WTC11 (cell line): ENCODE measurements at regions not wholly inside any gene's neighbourhood (a gene's known extent, or its start where the extent isn't known, plus 50 kb on each side); places are given as distances from the start of the nearest gene placed in this dataset.

Source experiments
- ATAC-seq: fragments of 200-7000 bp; cut with Tn5 transposase; 2 replicates; pipeline ENCODE4 v1.10.0; 2021; ENCODE audit warnings: mild to moderate bottlenecking, moderate library complexity
- CTCF ChIA-PET: fragments of 300-600 bp; sonication (Branson Sonifier 250); formaldehyde crosslinking; loops from one replicate; lab custom pipeline; 2021; ENCODE audit warnings: antibody characterized with exemption; lab: Charles Lee
- POLR2A ChIA-PET: fragments of 350-600 bp; sonication (Branson Sonifier 250); formaldehyde crosslinking; loops from one replicate; lab custom pipeline; 2021; ENCODE audit warnings: antibody characterized with exemption; lab: Charles Lee
- DNase-seq: peaks from one replicate; pipeline ENCODE4 v3.0.0; 2021; ENCODE audit warnings: low spot score
- H3K27ac Mint-ChIP-seq: 2 replicates; pipeline ENCODE4 v1.8.0; 2021; ENCODE audit warnings: mixed read lengths
- H3K27me3 Mint-ChIP-seq: 2 replicates; pipeline ENCODE4 v1.8.0; 2021; ENCODE audit warnings: low read depth, mild to moderate bottlenecking, moderate library complexity, mixed read lengths
- H3K36me3 Mint-ChIP-seq: 2 replicates; pipeline ENCODE4 v1.8.0; 2021; ENCODE audit warnings: mixed read lengths
- H3K4me1 Mint-ChIP-seq: 2 replicates; pipeline ENCODE4 v1.8.0; 2022; ENCODE audit warnings: mixed read lengths
- H3K4me3 Mint-ChIP-seq: 2 replicates; pipeline ENCODE4 v1.8.0; 2021; ENCODE audit warnings: mild to moderate bottlenecking, moderate library complexity, mixed read lengths
- H3K9me3 Mint-ChIP-seq: 2 replicates; pipeline ENCODE4 v1.8.0; 2021; ENCODE audit warnings: mixed read lengths
- ATF3 ChIP-seq: sonication (generic); formaldehyde crosslinking; conservative IDR thresholded peaks from 2 replicates; pipeline ENCODE4 v1.8.1; 2022; ENCODE audit warnings: mild to moderate bottlenecking, missing genetic modification reagents
- CREB1 ChIP-seq: sonication (generic); formaldehyde crosslinking; IDR thresholded peaks from 2 replicates; pipeline ENCODE4 v1.8.0; 2023; ENCODE audit warnings: mild to moderate bottlenecking, missing genetic modification reagents
- CTCF ChIP-seq: fragments of 200-600 bp; IDR thresholded peaks from 2 replicates; pipeline ENCODE4 v1.8.0; 2022; ENCODE audit warnings: antibody characterized with exemption
- E2F5 ChIP-seq: sonication (generic); formaldehyde crosslinking; IDR thresholded peaks from 2 replicates; pipeline ENCODE4 v1.8.1; 2022; ENCODE audit warnings: mild to moderate bottlenecking, moderate library complexity, missing genetic modification reagents
- FOXJ3 ChIP-seq: sonication (generic); formaldehyde crosslinking; IDR thresholded peaks from 2 replicates; pipeline ENCODE4 v1.9.0; 2021; ENCODE audit warnings: missing genetic modification reagents, mild to moderate bottlenecking, borderline replicate concordance
- GTF2I ChIP-seq: fragments of 250-450 bp; sonication (Bioruptor Pico); conservative IDR thresholded peaks from 2 replicates; pipeline ENCODE4 v1.4.0; 2021; ENCODE audit warnings: mild to moderate bottlenecking
- NR1H2 ChIP-seq: sonication (generic); formaldehyde crosslinking; IDR thresholded peaks from 2 replicates; pipeline ENCODE4 v1.9.0; 2021; ENCODE audit warnings: mild to moderate bottlenecking, moderate library complexity, missing genetic modification reagents
- NR2C2 ChIP-seq: sonication (generic); formaldehyde crosslinking; IDR thresholded peaks from 2 replicates; pipeline ENCODE4 v1.8.0; 2022; ENCODE audit warnings: mild to moderate bottlenecking, missing genetic modification reagents
- NR3C1 ChIP-seq: sonication (generic); formaldehyde crosslinking; conservative IDR thresholded peaks from 2 replicates; pipeline ENCODE4 v1.8.1; 2023; ENCODE audit warnings: low read depth, mild to moderate bottlenecking, missing genetic modification reagents
- TCF7 ChIP-seq: sonication (generic); formaldehyde crosslinking; IDR thresholded peaks from 2 replicates; pipeline ENCODE4 v1.8.0; 2022; ENCODE audit warnings: mild to moderate bottlenecking, low read depth, missing genetic modification reagents, moderate library complexity
- TEAD4 ChIP-seq: sonication (generic); formaldehyde crosslinking; IDR thresholded peaks from 2 replicates; pipeline ENCODE4 v1.8.0; 2022; ENCODE audit warnings: mild to moderate bottlenecking, missing genetic modification reagents
- ZMAT4 ChIP-seq: fragments of 250-450 bp; sonication (Bioruptor Pico); IDR thresholded peaks from 2 replicates; pipeline ENCODE4 v1.9.0; 2021; ENCODE audit warnings: mild to moderate bottlenecking
- ZNF263 ChIP-seq: sonication (generic); formaldehyde crosslinking; IDR thresholded peaks from 2 replicates; pipeline ENCODE4 v1.8.1; 2022; ENCODE audit warnings: low read depth, mild to moderate bottlenecking, moderate library complexity, missing genetic modification reagents
- TF ChIP-seq, protein P1 (sequence below): sonication (generic); formaldehyde crosslinking; IDR thresholded peaks from 2 replicates; pipeline ENCODE4 v1.8.0; 2023; ENCODE audit warnings: mild to moderate bottlenecking, missing genetic modification reagents
- TF ChIP-seq, protein P2 (sequence below): sonication (generic); formaldehyde crosslinking; IDR thresholded peaks from 2 replicates; pipeline ENCODE4 v1.8.1; 2023; ENCODE audit warnings: mild to moderate bottlenecking, missing genetic modification reagents, moderate library complexity

- Mint-ChIP-seq H3K4me3 (no peak overlapping the region), H3K9me3 (peaks cover 29% of the 10 kb centered on the region)
These were observed 385.5 kb upstream of the ANO5 start for GRCh38 chr11:21807350-21807749.

DNA sequence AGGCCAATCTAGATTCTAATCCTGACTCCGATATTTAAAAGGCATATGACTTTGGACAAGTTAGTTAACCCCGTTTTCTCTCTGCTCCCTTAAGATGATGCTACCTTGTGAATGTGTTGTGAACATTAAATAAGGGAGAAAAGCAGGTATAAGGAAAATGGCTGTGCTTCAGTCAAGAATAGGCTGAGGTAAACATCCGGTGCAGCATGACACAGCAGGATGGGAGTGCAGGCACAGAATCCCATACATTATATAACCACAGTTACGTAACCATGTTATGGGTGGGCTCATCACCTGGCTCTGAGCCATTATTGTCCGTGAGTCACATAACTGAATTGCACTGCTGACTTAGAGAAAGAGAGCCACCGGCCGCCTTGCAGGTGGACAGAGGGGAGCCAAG, 382.2 kb upstream of the ANO5 start:
- no peak for ATAC-seq

More at GRCh38 chr11:21807350-21807749, 385.5 kb upstream of the ANO5 start:
- POLR2A ChIA-PET: no interaction called here
- CTCF ChIA-PET: no interaction called here
- peaks cover 14% of the 10 kb centered on the region for H3K36me3 Mint-ChIP-seq
- H3K27ac Mint-ChIP-seq: no peak overlapping the region
- TF ChIP-seq ATF3 (CRISPR knock-in tag): no peak
- no peak for TF ChIP-seq ZNF263 (CRISPR knock-in tag)
- no peak for TF ChIP-seq GTF2I (CRISPR knock-in tag)
- TF ChIP-seq TEAD4 (CRISPR knock-in tag): no peak
- TF ChIP-seq ZMAT4 (CRISPR knock-in tag): no peak
- no peak for TF ChIP-seq E2F5
- TF ChIP-seq NR1H2: no peak
- no peak for TF ChIP-seq NR3C1 (CRISPR knock-in tag)
- ATAC-seq: no peak
- H3K4me1 Mint-ChIP-seq: peaks cover 9% of the 10 kb centered on the region
- no peaks in the 10 kb centered on the region; the same call in 1 of the 2 replicates for H3K27me3 Mint-ChIP-seq
- no peak for DNase-seq

DNA sequence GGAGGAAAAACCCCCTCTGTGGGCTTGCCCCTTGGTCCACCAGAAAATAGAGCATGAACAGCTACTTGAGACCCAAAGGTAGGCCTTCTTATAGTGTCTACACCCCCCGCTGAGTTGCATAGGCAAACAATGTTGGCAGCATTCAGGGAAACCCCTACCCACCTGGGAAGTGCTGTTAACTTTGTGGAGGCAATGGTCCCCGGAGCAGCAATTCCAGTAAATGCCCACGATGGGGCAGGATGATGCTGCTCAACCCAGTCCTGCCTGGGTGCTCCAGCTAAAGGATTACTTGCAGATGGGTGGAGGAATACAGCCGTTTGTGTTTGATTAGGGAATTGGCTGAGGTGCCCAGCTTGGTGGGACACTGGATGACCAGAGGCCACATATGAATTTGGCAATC, 381.3 kb upstream of the ANO5 start:
- H3K27ac Mint-ChIP-seq: no peak overlapping the region
- H3K4me1 Mint-ChIP-seq: peaks cover 18% of the 10 kb centered on the region
- TF ChIP-seq TCF7 (CRISPR knock-in tag): no peak
- 0 out of 2 replicates have a peak, but pooled peaks have one; percentile 20 for TF ChIP-seq CTCF
- H3K4me3 Mint-ChIP-seq: no peak overlapping the region
- H3K36me3 Mint-ChIP-seq: no peaks in the 10 kb centered on the region
- DNase-seq (peak; percentile 59), ATAC-seq (peak; percentile 97)
- ChIA-PET POLR2A (no interaction called here), CTCF (interaction anchor here (1.2 to 1.3 kb wide), 2 partner anchors 319 to 341 kb away, joined by 4 to 10 read pairs; no protein-coding TSS in a partner anchor)
- H3K9me3 Mint-ChIP-seq: 0 out of 2 replicates have a peak, but pooled peaks cover 3% of the 10 kb centered on the region
- no peaks in the 10 kb centered on the region for H3K27me3 Mint-ChIP-seq

More for the DNA sequence above, 382.2 kb upstream of the ANO5 start:
- Mint-ChIP-seq H3K4me1 (peaks cover 18% of the 10 kb centered on the region), H3K27ac (no peak overlapping the region), H3K36me3 (no peaks in the 10 kb centered on the region), H3K4me3 (no peak overlapping the region), H3K27me3 (no peaks in the 10 kb centered on the region), H3K9me3 (peaks cover 9% of the 10 kb centered on the region)
- TF ChIP-seq CREB1 (CRISPR knock-in tag): no peak
- no peak for TF ChIP-seq NR2C2 (CRISPR knock-in tag)
- TF ChIP-seq, protein P1, sequence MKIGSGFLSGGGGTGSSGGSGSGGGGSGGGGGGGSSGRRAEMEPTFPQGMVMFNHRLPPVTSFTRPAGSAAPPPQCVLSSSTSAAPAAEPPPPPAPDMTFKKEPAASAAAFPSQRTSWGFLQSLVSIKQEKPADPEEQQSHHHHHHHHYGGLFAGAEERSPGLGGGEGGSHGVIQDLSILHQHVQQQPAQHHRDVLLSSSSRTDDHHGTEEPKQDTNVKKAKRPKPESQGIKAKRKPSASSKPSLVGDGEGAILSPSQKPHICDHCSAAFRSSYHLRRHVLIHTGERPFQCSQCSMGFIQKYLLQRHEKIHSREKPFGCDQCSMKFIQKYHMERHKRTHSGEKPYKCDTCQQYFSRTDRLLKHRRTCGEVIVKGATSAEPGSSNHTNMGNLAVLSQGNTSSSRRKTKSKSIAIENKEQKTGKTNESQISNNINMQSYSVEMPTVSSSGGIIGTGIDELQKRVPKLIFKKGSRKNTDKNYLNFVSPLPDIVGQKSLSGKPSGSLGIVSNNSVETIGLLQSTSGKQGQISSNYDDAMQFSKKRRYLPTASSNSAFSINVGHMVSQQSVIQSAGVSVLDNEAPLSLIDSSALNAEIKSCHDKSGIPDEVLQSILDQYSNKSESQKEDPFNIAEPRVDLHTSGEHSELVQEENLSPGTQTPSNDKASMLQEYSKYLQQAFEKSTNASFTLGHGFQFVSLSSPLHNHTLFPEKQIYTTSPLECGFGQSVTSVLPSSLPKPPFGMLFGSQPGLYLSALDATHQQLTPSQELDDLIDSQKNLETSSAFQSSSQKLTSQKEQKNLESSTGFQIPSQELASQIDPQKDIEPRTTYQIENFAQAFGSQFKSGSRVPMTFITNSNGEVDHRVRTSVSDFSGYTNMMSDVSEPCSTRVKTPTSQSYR (CRISPR knock-in tag): no peak
- TF ChIP-seq E2F5: no peak
- no peak for TF ChIP-seq FOXJ3 (CRISPR knock-in tag)
- TF ChIP-seq, protein P2, sequence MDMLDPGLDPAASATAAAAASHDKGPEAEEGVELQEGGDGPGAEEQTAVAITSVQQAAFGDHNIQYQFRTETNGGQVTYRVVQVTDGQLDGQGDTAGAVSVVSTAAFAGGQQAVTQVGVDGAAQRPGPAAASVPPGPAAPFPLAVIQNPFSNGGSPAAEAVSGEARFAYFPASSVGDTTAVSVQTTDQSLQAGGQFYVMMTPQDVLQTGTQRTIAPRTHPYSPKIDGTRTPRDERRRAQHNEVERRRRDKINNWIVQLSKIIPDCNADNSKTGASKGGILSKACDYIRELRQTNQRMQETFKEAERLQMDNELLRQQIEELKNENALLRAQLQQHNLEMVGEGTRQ (CRISPR knock-in tag): no peak
- ChIA-PET CTCF (no interaction called here), POLR2A (no interaction called here)
- no peak for DNase-seq
